ENCODE measurements at regions not wholly inside any gene's neighbourhood (a gene's known extent, or its start where the extent isn't known, plus 50 kb on each side); places are given as distances from the start of the nearest gene placed in this dataset.
"Not testable (repeated sequence)": the region's sequence is repeated elsewhere in the genome, so short reads cannot be mapped to it uniquely, and the experiment has no call there.

GRCh38 chr2:48197618-48198017, 116.9 kb upstream of the FOXN2 start:
- no peak for DNase-seq

- no peak for DNase-seq
Measured at GRCh38 chr2:48198371-48198770, 116.1 kb upstream of the FOXN2 start.

GRCh38 chr2:48199070-48199469, 115.4 kb upstream of the FOXN2 start:
- DNase-seq, result no peak

GRCh38 chr2:48200620-48201293, 113.7 kb upstream of the FOXN2 start:
- DNase-seq, result no peak

DNA sequence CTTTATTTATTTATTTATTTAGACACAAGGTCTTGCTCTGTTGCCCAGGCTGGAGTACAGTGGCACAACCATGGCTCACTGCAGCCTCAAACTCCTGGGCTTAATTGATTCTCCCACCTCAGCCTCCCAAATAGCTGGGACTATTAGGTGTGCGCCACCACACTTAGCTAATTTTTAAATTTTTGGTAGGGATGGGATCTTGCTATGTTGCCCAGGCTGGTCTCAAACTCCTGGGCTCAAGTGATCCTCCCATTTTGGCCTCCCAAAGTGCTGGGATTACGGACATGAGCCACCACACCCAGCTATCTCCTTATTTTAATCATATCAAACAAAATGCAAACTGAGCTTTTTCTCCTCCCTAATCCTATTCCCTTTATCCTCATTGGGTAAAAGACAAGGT, 113.0 kb upstream of the FOXN2 start:
- not testable (repeated sequence) for DNase-seq

DNA sequence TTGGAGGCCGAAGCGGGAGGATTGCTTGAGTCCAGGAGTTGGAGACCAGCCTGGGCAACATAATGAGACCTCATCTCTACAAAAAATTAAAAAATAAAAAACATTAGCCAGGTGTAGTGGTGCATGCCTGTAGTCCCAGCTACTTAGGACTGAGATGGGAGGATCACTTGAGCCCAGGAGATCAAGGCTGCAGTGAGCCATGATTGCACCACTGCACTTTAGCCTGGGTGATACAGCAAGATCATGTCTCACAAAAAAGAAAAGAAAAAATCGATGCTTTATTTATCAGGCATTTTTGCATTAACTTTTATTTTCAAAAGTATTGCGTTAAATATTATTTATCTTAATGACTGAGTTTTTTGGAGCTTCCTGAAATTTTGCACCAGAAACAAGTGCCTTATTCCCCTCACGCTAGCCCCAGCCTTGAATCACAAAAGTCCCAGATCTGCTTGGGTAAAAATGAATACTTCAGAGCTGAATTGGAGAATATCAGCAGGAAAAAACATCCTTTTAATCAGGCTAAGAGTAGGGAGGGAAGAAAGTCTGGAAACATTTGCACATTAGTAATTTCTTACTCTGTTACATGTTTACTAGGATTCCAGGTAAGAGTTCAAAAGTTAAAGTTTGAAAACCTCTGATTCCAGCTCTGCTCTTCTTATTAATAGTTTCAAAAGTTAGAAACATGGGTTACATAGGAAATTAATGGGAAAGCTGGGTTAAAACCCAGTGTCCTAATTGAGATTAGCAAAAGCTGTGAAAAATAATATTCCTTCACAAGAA, 111.4 kb upstream of the FOXN2 start:
- DNase-seq, result no peak

- DNase-seq, result no peak
Measured at GRCh38 chr2:48203668-48204067, 110.8 kb upstream of the FOXN2 start.

DNA sequence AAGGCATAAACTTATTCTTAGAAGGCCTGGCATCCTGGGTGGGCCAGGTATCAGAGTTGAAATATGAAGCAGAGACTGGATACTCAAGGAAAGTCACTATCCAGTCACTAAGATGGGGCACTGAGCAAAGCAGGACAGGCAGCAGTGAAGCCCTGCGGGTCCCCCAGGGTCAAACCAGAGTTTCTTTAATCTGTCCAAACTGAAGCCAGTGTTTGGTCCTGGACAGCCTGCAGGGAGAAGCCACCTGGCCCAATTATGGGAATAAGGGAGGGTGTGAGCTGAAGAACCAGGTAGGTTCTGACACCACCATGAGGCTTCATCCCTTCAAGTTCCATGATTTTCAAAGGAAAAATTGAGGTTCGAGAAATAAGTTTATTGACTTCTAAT, 109.7 kb upstream of the FOXN2 start:
- no peak for DNase-seq

DNA sequence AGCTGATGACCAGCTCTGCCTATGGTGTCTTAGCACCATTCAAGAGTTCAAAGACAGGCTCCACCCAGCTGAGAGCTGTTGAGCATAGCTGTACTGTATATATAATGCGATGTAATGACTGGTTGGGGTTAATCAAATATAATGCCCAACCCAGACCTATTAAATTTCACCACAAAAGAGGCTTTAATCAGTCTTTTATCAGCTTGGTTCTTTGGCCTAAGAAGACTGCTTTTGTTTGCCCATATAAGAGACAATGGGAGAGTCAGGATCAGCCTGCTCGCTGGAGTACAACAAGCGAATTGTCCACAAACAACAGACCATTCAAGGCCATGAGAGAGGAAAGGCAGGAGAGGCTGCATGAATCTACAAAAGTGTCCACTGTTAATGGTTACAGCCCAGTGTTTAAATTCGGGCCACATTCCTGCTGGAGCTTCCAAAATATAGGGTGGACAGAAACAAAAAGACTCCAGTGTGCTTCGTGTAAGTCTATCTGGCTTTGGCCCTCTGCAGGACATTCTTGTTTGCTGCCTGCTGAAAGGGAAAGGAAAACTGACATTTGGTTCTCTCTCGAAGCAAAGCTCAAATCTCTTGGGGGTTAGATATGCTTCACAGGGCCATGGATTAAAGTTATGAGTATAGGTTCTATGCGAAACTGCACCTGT, 109.2 kb upstream of the FOXN2 start:
- DNase-seq, result no peak

GRCh38 chr2:48206056-48206656, 108.3 kb upstream of the FOXN2 start:
- not testable (repeated sequence) for DNase-seq

GRCh38 chr2:48207201-48207641, 107.3 kb upstream of the FOXN2 start:
- DNase-seq, result no peak

DNA sequence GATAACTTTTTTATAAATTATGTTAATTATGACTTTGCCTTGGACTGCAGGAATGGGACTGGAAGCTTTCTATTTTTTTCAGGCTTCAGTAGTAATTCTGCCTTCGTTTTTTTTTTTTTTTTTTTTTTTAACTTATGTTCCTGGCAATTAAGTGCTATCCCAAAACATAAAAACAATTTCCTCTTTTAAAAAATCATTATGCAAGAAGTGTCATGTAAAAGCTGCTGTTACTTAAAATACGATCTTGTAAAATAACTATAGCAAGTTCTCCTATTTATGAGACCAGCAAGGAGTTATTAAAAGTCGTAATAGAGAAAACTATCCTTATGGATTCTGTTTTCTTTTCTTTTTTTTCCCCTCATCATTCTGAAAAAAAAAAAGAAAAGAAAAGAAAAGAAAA, 106.6 kb upstream of the FOXN2 start:
- DNase-seq, result no peak

DNA sequence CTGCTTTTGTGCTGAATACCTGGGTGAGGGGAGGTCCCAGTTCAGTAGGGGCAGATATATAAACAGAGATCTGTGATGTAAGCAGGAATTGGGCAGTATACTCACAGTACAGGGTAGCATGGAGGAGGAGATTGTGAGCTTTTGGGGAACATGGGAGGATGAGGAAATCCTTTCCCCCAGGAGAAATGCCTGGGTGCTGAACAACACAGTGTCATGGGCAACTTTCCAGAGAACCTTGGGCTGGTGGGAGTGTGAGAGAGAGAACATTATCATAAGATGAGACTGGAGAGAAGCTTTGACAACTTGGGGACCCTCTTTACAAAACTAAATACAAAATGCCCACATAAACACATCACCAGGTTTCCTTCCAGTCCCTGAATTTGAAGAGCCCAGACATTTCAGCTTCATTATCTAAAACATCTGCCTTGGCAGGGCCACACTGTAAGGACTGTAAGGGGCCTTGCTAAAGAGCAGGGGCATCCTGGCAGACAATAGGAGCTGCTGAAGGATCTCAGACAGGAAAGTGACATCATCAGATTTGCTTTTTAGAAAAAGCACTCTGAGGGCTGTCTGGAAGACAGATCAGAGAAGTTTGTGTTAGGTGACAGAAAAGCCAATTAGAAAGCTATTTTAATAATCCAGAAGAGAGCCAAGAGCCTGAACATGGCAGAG, 105.1 kb upstream of the FOXN2 start:
- no peak for DNase-seq

- DNase-seq, result no peak
Measured at GRCh38 chr2:48210189-48210588, 104.3 kb upstream of the FOXN2 start.

- no peak for DNase-seq
Measured at GRCh38 chr2:48213646-48214045, 100.8 kb upstream of the FOXN2 start.

DNA sequence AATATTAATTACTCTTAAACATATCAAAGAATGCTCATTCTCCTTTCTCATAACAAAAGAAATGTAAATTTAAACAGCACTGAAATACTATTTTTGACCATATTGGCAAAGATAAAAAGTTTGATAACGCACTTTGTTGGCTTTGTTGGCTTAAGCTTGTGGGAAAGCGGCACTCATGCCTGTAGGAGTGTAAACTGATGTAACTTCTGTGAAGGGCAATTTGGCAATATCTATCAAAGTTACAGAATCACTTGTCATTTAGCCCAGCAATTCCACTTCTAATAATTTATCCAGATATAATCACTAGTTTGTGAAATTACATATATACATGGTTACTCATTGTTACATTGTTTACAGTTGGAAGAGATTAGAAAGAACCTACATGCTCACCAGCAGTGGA, 96.3 kb upstream of the FOXN2 start:
- no peak for DNase-seq

DNA sequence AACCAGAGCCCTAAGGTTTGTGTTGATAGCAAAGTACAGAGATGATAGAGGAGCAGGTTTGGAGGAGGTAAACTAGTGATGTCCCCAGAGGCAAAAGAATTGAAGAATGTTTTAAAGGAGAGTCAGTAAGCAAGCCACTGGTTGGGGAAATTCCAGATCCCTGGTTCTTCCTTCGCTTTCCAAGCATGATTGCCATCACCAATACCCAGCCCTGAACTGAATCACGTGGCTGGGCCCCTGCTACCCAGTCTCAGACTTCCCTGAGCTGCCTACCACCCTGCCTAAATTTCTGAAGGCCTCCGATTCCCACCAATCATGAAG, 95.3 kb upstream of the FOXN2 start:
- no peak for DNase-seq

DNA sequence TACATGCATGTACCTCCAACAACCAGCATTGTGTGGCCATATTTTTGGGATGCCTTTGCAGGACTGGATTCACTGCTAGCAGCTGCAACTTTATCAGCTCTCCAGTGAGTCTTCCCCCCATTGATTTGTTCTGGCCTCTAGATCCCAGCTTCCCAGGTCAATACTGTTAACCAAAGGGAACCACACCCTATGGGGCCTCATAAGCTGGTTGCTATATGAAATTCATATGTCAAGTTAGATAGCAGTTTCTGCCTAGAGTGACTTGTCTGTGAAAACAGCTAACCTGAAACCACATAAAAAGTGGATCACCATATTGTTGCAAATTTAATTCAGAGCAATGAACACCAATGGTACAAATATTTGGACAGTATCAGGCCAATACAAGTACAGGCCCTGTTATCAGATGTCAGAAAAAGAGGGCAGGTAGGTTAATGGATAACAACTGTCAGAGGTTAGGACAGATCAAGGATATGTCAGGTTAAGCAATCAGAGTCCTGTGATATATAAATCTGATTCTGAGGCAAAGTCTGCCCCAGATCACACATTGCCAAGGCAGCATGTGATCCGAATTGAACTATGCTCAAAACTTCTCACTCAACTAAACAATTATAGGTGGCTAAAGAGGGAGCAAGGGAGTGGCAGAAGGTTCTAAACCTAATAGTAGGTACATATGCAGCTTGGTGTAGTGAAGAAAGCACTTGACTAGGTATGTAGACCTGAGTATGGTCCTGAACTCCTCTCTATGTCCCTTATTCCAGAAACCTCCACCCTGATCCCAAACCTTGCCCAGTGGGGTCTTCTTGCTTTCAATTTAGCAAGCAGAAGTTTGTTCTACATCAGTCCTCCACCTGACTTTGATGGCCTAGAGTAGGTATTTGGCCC, 94.7 kb upstream of the FOXN2 start:
- DNase-seq, result no peak

DNA sequence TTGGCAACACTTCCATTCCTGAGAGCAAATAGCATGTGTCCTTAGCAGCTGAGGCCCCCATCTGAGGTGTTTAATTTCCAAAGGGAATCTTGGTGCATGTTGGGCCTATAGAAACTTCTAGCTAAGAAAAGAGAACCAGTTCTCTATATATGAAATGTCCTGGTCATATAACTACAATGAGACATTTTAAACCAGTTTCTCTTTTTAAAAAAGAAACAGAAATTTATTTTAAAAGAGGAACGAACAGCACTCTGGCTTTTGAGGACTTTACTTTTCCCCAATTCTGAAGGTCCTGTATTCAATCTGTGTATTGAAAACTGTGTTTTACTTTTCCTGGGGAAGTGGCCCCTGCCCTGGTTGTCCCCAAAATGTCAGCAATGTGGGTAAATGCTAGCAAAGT, 94.0 kb upstream of the FOXN2 start:
- no peak for DNase-seq

DNA sequence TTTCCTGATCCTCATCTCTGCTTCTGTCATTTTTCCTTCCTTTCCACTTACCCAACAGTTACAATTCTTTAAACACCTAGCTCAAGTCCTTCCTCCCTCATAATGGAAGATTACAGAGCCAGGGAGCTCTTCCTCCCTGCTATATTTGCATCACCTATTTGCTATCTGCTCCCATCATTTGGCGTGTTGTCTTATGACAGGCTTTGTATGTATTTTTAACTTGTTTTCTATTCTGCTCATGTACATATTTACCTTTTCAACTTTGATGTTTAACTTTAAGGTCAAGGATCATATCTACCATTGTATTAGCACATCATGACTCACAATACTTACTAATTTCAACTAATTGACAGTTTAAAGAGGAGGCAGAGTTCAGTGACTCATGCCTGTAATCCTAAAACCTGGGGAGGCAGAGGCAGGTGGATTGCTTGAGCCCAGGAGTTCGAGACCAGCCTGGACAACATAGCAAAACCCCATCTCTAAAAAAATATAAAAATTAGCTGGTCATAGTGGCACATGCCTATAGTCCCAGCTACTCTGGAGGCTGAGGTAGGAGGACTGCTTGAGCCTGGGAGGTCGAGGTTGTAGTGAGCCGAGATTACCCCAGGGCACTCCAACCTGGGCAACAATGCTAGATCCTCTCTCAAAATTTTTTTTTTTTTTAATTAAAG, 92.5 kb upstream of the FOXN2 start:
- DNase-seq, result no peak

DNA sequence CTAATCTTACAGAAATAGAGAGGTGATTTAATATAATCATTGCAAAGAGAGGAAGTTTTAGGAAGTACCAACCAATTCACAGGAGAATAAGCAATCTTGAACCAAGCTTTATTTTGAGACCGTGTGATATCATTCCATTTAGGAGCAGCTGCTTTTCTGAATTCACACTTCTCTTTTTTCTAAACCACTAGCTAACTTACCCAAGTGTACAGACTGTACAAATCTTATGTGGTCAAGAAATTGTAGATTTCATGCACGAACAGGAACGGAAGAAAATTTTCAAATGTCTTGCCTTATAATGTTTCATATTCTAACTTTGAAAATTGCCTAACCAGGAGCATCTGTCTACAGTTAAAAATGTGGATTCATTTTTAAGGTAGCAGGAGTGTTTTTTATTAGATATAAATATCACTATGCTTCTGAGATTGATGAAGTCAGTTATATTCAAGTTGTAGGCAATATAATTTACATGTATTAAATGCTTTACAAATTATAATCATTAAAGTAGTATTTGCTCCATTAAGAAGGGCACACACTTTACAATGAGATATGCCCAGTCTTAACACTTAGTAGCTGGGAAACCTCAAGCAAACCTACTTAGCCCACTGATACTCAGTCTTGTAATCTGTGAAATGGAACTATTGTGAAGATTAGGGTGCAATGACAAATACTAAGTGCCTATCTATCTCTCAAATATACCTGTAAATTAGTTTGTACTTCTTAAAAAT, 86.7 kb upstream of the FOXN2 start:
- DNase-seq, result no peak
